ENCODE measurements at regions not wholly inside any gene's neighbourhood (a gene's known extent, or its start where the extent isn't known, plus 50 kb on each side); places are given as distances from the start of the nearest gene placed in this dataset.
A peak's percentile ranks its signal among the peaks of the same experiment; 100 is the strongest.
"Not testable (repeated sequence)": the region's sequence is repeated elsewhere in the genome, so short reads cannot be mapped to it uniquely, and the experiment has no call there.

- DNase-seq = no peak
Observed at GRCh38 chr3:139201446-139202225, 142.2 kb upstream of the MRPS22 start.

GRCh38 chr3:139202226-139202958 is 141.4 kb upstream of the MRPS22 start:
- DNase-seq = peak; percentile 46

DNA sequence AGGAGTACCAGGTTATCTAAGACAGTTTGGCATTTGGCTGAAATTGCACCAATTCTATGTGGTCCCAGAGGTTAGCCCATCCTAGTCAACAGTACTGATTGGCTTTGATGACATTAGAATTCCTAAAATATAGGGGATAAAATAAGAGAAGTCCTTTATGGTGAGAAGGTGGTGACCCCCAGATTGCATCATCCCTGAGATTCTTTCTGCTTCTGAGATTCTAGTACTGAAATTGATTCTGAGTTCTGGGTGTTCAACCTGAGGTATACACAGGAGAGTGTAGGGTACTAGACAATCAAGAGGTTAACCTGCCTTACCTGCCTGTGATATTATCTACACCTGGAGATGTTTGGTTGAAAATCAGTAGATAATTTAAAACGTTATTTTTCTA is 140.9 kb upstream of the MRPS22 start:
- DNase-seq = no peak

GRCh38 chr3:139203752-139204151 is 140.1 kb upstream of the MRPS22 start:
- DNase-seq = no peak

GRCh38 chr3:139204728-139205127 is 139.1 kb upstream of the MRPS22 start:
- no peak for DNase-seq

DNA sequence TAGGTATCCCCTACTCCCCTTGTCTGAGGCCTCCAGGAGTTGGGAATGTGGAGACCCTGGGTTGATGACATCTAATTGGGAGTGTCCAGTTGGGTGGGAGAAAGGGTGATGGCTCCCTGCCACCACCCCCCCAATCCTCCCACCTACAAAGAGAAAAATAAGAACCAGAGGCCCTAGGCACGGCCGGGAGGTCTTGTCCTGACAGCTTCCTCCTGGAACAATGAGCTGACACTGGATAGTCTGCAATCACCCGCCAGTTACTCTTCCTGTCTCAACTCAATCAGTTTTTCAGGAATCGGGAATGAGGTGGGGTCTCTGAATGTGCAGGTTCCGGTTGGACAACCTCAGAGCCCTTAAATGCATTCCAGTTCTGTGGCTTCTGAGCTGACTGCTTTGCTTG is 129.9 kb upstream of the MRPS22 start:
- DNase-seq = no peak

GRCh38 chr3:139216958-139217357 is 126.9 kb upstream of the MRPS22 start:
- DNase-seq = no peak

GRCh38 chr3:139217633-139218032 is 126.2 kb upstream of the MRPS22 start:
- no peak for DNase-seq

GRCh38 chr3:139218046-139218445 is 125.8 kb upstream of the MRPS22 start:
- no peak for DNase-seq

DNA sequence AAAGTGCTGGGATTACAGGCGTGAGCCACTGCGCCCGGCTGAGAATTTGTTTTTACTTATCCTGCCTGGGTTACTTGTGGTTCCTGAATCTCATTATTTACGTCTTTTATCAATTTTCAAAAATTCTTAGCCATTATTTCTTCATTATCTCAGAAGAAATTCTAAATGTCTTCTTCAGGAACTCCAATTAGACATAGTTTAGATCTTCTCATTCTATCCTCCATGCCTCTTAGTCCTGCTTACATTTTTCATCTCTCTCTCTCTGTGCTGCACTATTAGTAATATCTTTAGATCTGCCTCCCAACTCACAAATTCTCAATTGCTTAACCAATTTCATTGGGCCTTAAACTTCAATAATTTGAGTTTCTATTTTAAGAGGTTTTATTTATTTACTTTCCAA is 124.4 kb upstream of the MRPS22 start:
- DNase-seq = no peak

DNA sequence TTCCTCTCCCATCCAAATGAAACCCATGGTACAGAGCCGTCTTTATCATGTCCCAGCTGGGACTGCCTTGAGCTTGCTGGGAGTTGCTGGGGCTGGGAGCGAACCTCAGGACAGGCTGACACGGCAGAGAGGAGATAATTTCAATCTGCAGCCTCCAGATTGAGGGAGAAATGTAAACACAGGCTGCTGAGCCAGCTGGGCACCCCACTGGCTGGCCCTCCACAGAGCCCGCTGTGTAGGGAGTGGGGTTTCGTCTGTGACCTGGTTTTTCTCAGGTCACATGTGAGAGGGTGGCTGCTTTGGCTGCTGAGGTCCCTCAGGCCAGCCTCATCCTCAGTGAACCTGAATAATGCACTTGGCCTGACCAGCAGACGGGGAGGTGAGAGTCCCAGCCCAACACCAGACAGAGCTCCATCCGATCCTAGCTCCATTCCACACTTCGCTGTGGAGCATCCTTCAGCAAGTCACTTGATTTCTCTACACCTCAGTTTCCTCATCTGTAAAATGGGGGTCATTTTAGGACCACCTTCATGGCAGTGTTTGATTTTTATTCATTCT is 121.6 kb upstream of the MRPS22 start:
- no peak for DNase-seq

- no peak for DNase-seq
Observed at GRCh38 chr3:139225548-139225947, 118.3 kb upstream of the MRPS22 start.

DNA sequence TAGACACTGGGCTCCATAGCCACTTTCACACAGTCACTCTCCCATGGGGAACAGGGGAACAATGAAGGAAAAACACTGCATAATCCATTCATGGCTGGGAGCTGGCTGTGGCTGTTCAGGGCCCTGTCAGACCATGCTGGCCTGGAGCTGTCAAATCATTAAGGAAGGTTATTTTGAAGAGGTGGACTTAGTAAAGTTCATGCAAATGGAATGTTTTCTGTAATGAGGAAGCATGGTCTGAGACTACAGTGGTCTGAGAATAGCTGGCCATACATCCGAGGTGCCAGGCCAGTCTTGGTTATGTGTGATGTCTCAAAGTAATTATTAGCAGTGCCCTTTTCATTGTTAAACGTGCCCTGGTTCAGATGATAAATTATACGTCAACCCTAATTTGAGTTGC is 117.1 kb upstream of the MRPS22 start:
- DNase-seq = no peak

DNA sequence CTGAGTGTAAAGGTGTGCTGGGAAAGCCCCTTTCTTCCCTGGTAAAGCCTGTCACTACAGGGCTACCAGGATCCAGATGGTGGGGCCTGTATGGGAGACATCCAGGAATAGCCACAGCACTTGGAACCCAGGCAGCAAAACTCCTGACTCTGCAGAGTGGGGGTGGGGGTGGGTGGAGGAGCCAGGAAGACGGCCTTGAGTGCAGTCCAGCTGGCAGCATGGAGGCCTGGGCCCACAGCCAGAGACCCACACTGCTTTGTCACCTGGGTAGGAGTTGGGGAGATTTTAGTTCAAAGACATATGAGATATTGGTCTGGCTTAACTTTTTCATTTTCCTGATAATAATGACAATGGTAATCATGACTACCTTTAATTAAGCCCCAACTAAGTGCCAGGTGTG is 116.7 kb upstream of the MRPS22 start:
- no peak for DNase-seq

- no peak for DNase-seq
Observed at GRCh38 chr3:139227827-139228226, 116.0 kb upstream of the MRPS22 start.

DNA sequence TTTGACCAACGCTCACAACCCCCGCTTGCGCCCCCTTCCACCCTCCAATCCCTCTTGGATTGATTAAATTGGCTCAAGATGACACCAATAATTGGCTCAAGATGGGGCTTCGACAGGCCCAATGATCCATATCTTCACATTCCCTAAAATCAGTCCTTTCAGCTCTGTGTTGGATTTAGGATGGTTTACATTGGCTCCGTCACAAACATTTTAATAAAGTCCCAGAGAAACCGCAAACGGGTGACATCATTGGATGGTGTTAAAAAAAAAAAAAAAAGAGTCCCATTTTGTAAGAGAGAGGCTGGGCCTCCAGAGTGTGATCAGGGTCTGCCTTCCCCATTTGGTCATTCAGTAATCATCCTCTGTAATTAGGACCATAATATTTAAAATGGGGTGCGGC is 113.4 kb upstream of the MRPS22 start:
- DNase-seq = no peak

- DNase-seq = no peak
Observed at GRCh38 chr3:139231555-139232281, 112.1 kb upstream of the MRPS22 start.

DNA sequence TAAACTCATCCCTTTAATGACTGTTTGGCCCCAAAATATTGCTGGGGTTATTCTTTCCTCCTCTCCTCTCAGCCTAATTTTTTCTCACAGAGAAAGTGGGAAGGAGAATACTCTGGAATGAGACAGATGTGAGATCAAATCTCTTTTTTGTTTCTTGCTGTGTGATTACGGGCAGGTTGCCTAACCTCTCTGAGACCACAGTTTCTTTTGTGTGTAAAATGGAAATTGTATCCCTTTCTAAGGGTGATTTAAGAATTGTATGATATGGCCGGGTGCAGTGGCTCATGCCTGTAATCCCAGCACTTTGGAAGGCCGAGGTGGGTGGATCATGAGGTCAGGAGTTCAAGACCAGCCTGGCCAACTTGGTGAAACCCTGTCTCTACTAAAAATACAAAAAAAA is 111.5 kb upstream of the MRPS22 start:
- DNase-seq = not testable (repeated sequence)

GRCh38 chr3:139234491-139234890 is 109.3 kb upstream of the MRPS22 start:
- DNase-seq = no peak

- DNase-seq = no peak
Observed at GRCh38 chr3:139235192-139235591, 108.6 kb upstream of the MRPS22 start.

GRCh38 chr3:139236336-139236735 is 107.5 kb upstream of the MRPS22 start:
- DNase-seq = no peak

- DNase-seq = no peak
Observed at GRCh38 chr3:139238281-139239030, 105.4 kb upstream of the MRPS22 start.
